Stomach (tissue), 8 donors: ENCODE measurements at regions not wholly inside any gene's neighbourhood (a gene's known extent, or its start where the extent isn't known, plus 50 kb on each side); places are given as distances from the start of the nearest gene placed in this dataset.
A peak's percentile ranks its signal among the peaks of the same experiment; 100 is the strongest.

Experiments
- DNase-seq, 2 donors: peaks; one replicate each; pipeline versions ENCODE4 v3.0.0 to v3.0.0-alpha.2; 2013 to 2019
- H3K27ac ChIP-seq, 5 donors: fragments of 200-600 bp in 4 of 5; sonication (generic) in 4 of 5; one replicate each; pipeline ENCODE4 v1.5.1; 2013 to 2019; ENCODE audit warnings: mild to moderate bottlenecking in 1 of 5, moderate library complexity in 1 of 5
- H3K27me3 ChIP-seq, 3 donors: fragments of 200-600 bp; sonication (generic); one replicate each; pipeline ENCODE4 v1.5.1; 2017 to 2019; ENCODE audit warnings: mixed run types in 1 of 3
- H3K36me3 ChIP-seq, 4 donors: fragments of 200-600 bp; sonication (generic); 1 replicate in 3 of 4; 2 replicates in 1 of 4; pipeline ENCODE4 v1.5.1; 2016 to 2019
- H3K4me1 ChIP-seq, 4 donors: fragments of 200-600 bp; sonication (generic); one replicate each; pipeline ENCODE4 v1.5.1; 2016 to 2019
- H3K4me3 ChIP-seq, 4 donors: fragments of 200-600 bp; sonication (generic) in 3 of 4; one replicate each; pipeline ENCODE4 v1.5.1; 2016 to 2019; ENCODE audit warnings: mild to moderate bottlenecking in 1 of 4
- H3K9me3 ChIP-seq, 4 donors: fragments of 200-600 bp; sonication (generic); one replicate each; pipeline ENCODE4 v1.5.1; 2016 to 2019
- EP300 ChIP-seq: sonication (generic); formaldehyde crosslinking; IDR thresholded peaks from one replicate; pipeline ENCODE4 v1.6.1; 2017; ENCODE audit warnings: antibody characterized with exemption
- POLR2A ChIP-seq, 4 donors: fragments of 450-650 bp; IDR thresholded peaks; one replicate each; pipeline ENCODE4 v1.6.1; 2016; ENCODE audit warnings: antibody characterized with exemption in 4 of 4, control low read depth in 2 of 4, mild to moderate bottlenecking in 1 of 4, moderate library complexity in 1 of 4
- POLR2AphosphoS5 ChIP-seq, 3 donors: sonication (generic); formaldehyde crosslinking; IDR thresholded peaks; one replicate each; pipeline ENCODE4 v1.6.1; 2016; ENCODE audit warnings: antibody characterized with exemption in 3 of 3
- WGBS, 5 donors: extraction: QIAGEN DNeasy Blood & Tissue Kit in 3 of 5; methylation state at CpG; one replicate each; pipeline versions ENCODE4 v1.1.5 to v1.1.7; 2013 to 2018; 5-methylcytosine and 5-hydroxymethylcytosine counted together
- intact Hi-C: fragments of 100-400 bp; cut with DNase I; formaldehyde crosslinking; loops from one replicate; pipeline ENCODE4 v1.15.1; 2023; ENCODE audit warnings: low total_unique reads
- TF ChIP-seq, protein P1 (sequence below), 7 experiments: fragments of 450-650 bp in 4 of 7; fragments of 200-600 bp in 3 of 7; sonication (generic) in 3 of 7; IDR thresholded peaks; one replicate each; pipeline ENCODE4 v1.5.1; 2016 to 2019; ENCODE audit warnings: antibody characterized with exemption in 7 of 7, control low read depth in 2 of 7, mild to moderate bottlenecking in 1 of 7
- donor health status: healthy with polysubstance abuse.
- donor health status: Bipolar disorder and iron deficiency.
- donor health status: healthy.

DNA sequence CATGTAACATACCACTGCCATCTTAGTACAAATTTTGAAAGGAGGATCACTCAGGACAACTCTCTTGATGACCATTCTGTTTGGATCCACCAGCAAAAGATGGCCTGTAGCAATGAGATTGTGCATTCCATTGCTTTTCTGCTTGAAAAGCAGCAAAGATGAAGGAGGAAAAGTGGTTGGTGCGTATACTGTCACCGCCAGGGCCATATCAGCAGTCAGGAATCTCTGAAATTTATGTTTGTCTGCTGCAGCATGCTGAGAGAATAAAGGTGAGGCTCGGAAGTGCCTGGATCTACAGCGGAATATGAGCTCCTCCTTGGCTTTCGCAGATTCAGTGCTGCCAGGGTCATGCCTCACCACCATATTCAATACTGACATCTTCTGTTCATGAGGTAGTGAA lies 144.4 kb downstream of the GPBP1 start:
- H3K4me1 ChIP-seq: peaks cover 0 to 10% (median 0%) of the 10 kb centered on the region in 4 donors
- intact Hi-C loops: no loop called here
- no peaks in the 10 kb centered on the region for H3K27me3 ChIP-seq
- no peak for TF ChIP-seq POLR2AphosphoS5 (IDR thresholded peaks at IDR 0.05)
- TF ChIP-seq POLR2A (IDR thresholded peaks at IDR 0.05): no peak
- TF ChIP-seq, protein P1, sequence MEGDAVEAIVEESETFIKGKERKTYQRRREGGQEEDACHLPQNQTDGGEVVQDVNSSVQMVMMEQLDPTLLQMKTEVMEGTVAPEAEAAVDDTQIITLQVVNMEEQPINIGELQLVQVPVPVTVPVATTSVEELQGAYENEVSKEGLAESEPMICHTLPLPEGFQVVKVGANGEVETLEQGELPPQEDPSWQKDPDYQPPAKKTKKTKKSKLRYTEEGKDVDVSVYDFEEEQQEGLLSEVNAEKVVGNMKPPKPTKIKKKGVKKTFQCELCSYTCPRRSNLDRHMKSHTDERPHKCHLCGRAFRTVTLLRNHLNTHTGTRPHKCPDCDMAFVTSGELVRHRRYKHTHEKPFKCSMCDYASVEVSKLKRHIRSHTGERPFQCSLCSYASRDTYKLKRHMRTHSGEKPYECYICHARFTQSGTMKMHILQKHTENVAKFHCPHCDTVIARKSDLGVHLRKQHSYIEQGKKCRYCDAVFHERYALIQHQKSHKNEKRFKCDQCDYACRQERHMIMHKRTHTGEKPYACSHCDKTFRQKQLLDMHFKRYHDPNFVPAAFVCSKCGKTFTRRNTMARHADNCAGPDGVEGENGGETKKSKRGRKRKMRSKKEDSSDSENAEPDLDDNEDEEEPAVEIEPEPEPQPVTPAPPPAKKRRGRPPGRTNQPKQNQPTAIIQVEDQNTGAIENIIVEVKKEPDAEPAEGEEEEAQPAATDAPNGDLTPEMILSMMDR (IDR thresholded peaks at IDR 0.05): no peak
- TF ChIP-seq EP300: no peak
- DNase-seq: no peak
- H3K27ac ChIP-seq: peak overlapping the region; percentile 12 to 72 (median 61)
- no peak overlapping the region for H3K4me3 ChIP-seq
- H3K9me3 ChIP-seq: no peaks in the 10 kb centered on the region
- 91 to 99% (median 96%) methylated on average over 5 of the region's 5 CpGs for WGBS, 5 donors
- H3K36me3 ChIP-seq: no peaks in the 10 kb centered on the region

- H3K4me3 ChIP-seq: no peak overlapping the region
- no peaks in the 10 kb centered on the region for H3K36me3 ChIP-seq
- no peaks in the 10 kb centered on the region for H3K27me3 ChIP-seq
- peaks cover 0 to 10% (median 0%) of the 10 kb centered on the region in 4 donors for H3K4me1 ChIP-seq
- intact Hi-C loops: no loop called here
- WGBS, 5 donors: 45 to 73% (median 71%) methylated on average over 5 of the region's 5 CpGs
- peak in 1 of 2 donors; percentile 66 for DNase-seq
- TF ChIP-seq POLR2AphosphoS5 (IDR thresholded peaks at IDR 0.05) (no peak), EP300 (no peak), POLR2A (IDR thresholded peaks at IDR 0.05) (no peak)
- TF ChIP-seq, protein P1 (IDR thresholded peaks at IDR 0.05): no peak
- no peaks in the 10 kb centered on the region for H3K9me3 ChIP-seq
- peak overlapping the region in 3 of 5 donors; percentile 61 to 72 (median 68) for H3K27ac ChIP-seq
Measured at GRCh38 chr5:57317341-57317740, 143.5 kb downstream of the GPBP1 start.

DNA sequence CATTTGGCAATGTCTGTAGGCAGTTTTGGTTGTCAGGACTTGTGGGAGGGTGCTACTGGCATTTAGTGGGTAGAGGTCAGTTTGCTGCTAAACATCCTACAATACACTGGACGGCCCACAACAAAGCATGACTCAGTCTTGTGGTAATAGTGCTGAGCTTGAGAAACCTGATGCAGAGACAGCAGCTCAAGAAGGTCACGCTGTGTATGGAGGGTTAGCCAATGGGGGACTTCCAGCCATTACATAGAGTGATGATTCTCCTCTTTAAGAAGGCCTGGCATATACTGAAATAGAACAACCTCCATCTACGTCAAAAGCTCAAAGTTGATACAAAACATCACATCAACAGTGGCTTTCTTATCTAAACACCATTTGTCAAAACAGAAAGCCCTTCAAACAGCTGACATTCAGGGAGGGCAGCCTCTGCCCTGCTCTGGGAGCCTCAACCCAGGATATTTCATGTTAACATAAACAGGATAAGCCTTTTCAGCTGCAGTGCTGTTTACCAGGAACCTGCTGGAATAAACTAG lies 143.0 kb downstream of the GPBP1 start:
- intact Hi-C loops: no loop called here
- Histone ChIP-seq H3K27ac (peak overlapping the region; percentile 20 to 72 (median 61)), H3K27me3 (no peaks in the 10 kb centered on the region), H3K4me3 (no peak overlapping the region), H3K36me3 (no peaks in the 10 kb centered on the region), H3K4me1 (peaks cover 0 to 10% (median 2%) of the 10 kb centered on the region in 4 donors), H3K9me3 (no peaks in the 10 kb centered on the region)
- 41 to 75% (median 63%) methylated on average over 3 of the region's 3 CpGs for WGBS, 5 donors
- DNase-seq: peak in 1 of 2 donors; percentile 79
- TF ChIP-seq POLR2AphosphoS5 (IDR thresholded peaks at IDR 0.05) (peak; percentile 49 to 77 (median 77)), POLR2A (IDR thresholded peaks at IDR 0.05) (no peak), EP300 (peak; percentile 82)

DNA sequence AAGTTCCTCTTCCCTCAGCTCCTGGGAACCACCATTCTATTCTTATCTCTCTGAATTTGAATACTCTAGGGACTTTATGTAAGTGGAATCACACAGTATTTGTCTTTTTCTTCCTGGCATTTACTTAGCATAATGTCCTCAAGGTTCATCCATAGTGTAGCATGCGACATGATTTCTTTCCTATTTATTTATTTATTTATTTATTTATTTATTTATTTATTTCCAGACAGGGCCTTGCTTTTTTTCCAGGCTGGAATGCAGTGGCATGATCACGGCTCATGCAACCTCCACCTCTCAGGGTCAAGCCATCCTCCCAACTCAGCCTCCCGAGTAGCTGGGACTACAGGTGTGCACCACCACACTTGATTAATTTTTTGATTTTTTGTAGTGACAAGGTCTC lies 142.1 kb downstream of the GPBP1 start:
- intact Hi-C loops: no loop called here
- Histone ChIP-seq H3K36me3 (no peaks in the 10 kb centered on the region), H3K9me3 (no peaks in the 10 kb centered on the region), H3K4me3 (no peak overlapping the region), H3K27ac (peak overlapping the region in 4 of 5 donors; percentile 45 to 72 (median 64)), H3K27me3 (no peaks in the 10 kb centered on the region), H3K4me1 (peaks cover 0 to 10% (median 7%) of the 10 kb centered on the region in 4 donors)
- 93 to 99% (median 97%) methylated on average over 3 of the region's 3 CpGs for WGBS, 5 donors
- DNase-seq: no peak
- TF ChIP-seq POLR2AphosphoS5 (IDR thresholded peaks at IDR 0.05) (no peak), POLR2A (IDR thresholded peaks at IDR 0.05) (no peak), EP300 (no peak)
- TF ChIP-seq, protein P1 (IDR thresholded peaks at IDR 0.05): no peak
